NCI-H2227 treated with DMSO at 0.1 percent for 48 hours (cell line): ENCODE measurements at regions not wholly inside any gene's neighbourhood (a gene's known extent, or its start where the extent isn't known, plus 50 kb on each side); places are given as distances from the start of the nearest gene placed in this dataset.

Experiments
- DNase-seq: peaks from one replicate; lab custom pipeline; 2025; lab: John Stamatoyannopoulos, UW

GRCh38 chr2:207236156-207236935 is 70.6 kb upstream of the KLF7 start:
- DNase-seq, result no peak

GRCh38 chr2:207238831-207239701 is 73.3 kb upstream of the KLF7 start:
- DNase-seq, result no peak

- no peak for DNase-seq
These were observed 74.2 kb upstream of the KLF7 start for GRCh38 chr2:207239754-207240494.

- no peak for DNase-seq
These were observed 74.9 kb upstream of the KLF7 start for GRCh38 chr2:207240649-207241048.

GRCh38 chr2:207241198-207241597 is 75.5 kb upstream of the KLF7 start:
- no peak for DNase-seq

GRCh38 chr2:207243601-207244000 is 77.9 kb upstream of the KLF7 start:
- no peak for DNase-seq

GRCh38 chr2:207244971-207245925 is 79.5 kb upstream of the KLF7 start:
- no peak for DNase-seq

GRCh38 chr2:207248702-207249377 is 83.1 kb upstream of the KLF7 start:
- DNase-seq, result no peak

- no peak for DNase-seq
These were observed 85.3 kb upstream of the KLF7 start for GRCh38 chr2:207251022-207251421.

GRCh38 chr2:207251573-207252192 is 85.9 kb upstream of the KLF7 start:
- DNase-seq, result no peak

- no peak for DNase-seq
These were observed 86.7 kb upstream of the KLF7 start for GRCh38 chr2:207252416-207252815.

- peak; percentile 76 for DNase-seq
These were observed 87.4 kb upstream of the KLF7 start for GRCh38 chr2:207252979-207253645.

GRCh38 chr2:207253666-207254345 is 88.1 kb upstream of the KLF7 start:
- no peak for DNase-seq

- no peak for DNase-seq
These were observed 89.1 kb upstream of the KLF7 start for GRCh38 chr2:207254591-207255464.

GRCh38 chr2:207255565-207256470 is 90.1 kb upstream of the KLF7 start:
- no peak for DNase-seq

- DNase-seq, result no peak
These were observed 90.9 kb upstream of the KLF7 start for GRCh38 chr2:207256476-207257207.
